Panc1 (cell line): ENCODE measurements at regions not wholly inside any gene's neighbourhood (a gene's known extent, or its start where the extent isn't known, plus 50 kb on each side); places are given as distances from the start of the nearest gene placed in this dataset.
A peak's percentile ranks its signal among the peaks of the same experiment; 100 is the strongest.

Experiments
- CTCF ChIP-seq: fragments of 450-650 bp; IDR thresholded peaks from 2 replicates; pipeline ENCODE4 v1.5.1; 2017; ENCODE audit warnings: mild to moderate bottlenecking
- POLR2AphosphoS5 ChIP-seq: IDR thresholded peaks from 2 replicates; pipeline ENCODE4 v1.6.1; 2012; ENCODE audit warnings: mild to moderate bottlenecking, low read depth, low read length, moderate library complexity

DNA sequence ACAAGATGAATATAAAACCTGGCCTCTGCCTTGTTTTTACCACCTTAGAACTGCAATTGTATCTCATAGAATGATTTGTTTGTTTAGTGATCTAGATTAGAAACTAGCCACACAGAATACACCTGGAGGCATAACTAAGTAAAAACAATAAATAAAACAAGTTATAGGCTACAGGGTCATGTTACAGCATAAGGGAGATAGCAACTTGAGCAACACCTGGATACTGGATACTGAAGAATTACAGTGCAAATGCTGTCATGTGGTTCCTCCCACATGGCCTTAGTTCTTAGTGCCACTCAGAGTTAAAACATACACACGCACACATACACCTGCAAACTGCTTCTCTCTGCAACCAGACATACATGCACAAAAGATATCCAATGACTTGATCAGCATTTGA lies 563.4 kb upstream of the DPPA4 start:
- no peak for TF ChIP-seq CTCF
- peak; percentile 26; the same call in 1 of the 2 replicates for TF ChIP-seq POLR2AphosphoS5
